NCI-H146 treated with DMSO at 0.1 percent for 48 hours (cell line): ENCODE measurements at regions not wholly inside any gene's neighbourhood (a gene's known extent, or its start where the extent isn't known, plus 50 kb on each side); places are given as distances from the start of the nearest gene placed in this dataset.
"Not testable (repeated sequence)": the region's sequence is repeated elsewhere in the genome, so short reads cannot be mapped to it uniquely, and the experiment has no call there.

ENCODE experiments used
- DNase-seq: peaks from one replicate; lab custom pipeline; 2025; ENCODE audit not compliant: unreplicated experiment; lab: John Stamatoyannopoulos, UW

- not testable (repeated sequence) for DNase-seq
Measured at GRCh38 chr16:86738322-86738721, 160.0 kb downstream of the FOXL1 start.

GRCh38 chr16:86739178-86739577 is 160.8 kb downstream of the FOXL1 start:
- DNase-seq, result no peak

- no peak for DNase-seq
Measured at GRCh38 chr16:86739808-86740207, 161.5 kb downstream of the FOXL1 start.

DNA sequence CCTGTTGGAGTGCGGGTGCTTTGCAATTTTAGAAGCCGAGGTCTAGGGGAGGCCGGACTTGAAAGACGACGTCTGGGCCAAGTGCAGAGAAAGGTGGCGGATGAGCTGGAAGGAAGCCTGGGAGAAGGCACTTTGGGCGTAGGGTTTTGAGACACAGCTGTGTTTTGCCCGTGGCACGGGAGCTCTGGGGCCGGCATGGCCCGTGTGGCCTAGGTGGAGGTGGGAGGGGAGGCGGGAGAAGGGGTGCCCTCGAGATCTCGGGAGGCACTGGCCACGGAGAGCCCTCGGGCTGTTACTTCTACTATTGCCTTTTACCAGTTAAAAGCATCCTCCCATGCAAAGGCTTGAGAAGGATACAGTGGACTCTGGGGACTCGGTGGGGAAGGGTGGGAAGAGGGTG is 161.9 kb downstream of the FOXL1 start:
- DNase-seq, result no peak

- no peak for DNase-seq
Measured at GRCh38 chr16:86740906-86741799, 162.8 kb downstream of the FOXL1 start.

- DNase-seq, result no peak
Measured at GRCh38 chr16:86747761-86748160, 169.4 kb downstream of the FOXL1 start.

DNA sequence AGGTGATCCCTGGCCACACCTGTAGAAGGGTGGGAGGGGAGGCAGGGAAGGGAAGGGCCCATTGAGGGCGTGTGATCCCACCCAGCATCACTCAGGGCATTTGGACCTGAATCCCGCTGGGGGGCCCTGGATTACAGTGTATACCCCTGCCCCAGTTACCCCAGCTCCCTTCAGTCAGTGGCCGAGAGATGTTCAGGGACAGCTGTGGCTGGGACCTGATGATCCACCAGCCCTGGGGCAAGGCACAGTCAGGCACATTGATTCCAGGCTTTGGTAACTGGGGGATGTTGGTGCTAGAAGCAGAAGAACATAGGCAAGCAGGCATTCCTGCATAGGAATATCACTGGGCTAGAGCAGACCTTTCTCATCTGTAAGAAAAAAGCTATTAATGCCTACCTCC is 170.3 kb downstream of the FOXL1 start:
- DNase-seq, result no peak

- DNase-seq, result no peak
Measured at GRCh38 chr16:86751076-86752030, 173.0 kb downstream of the FOXL1 start.

GRCh38 chr16:86752582-86753175 is 174.3 kb downstream of the FOXL1 start:
- no peak for DNase-seq

GRCh38 chr16:86753399-86753798 is 175.1 kb downstream of the FOXL1 start:
- DNase-seq, result no peak

- no peak for DNase-seq
Measured at GRCh38 chr16:86755571-86756006, 177.2 kb downstream of the FOXL1 start.

DNA sequence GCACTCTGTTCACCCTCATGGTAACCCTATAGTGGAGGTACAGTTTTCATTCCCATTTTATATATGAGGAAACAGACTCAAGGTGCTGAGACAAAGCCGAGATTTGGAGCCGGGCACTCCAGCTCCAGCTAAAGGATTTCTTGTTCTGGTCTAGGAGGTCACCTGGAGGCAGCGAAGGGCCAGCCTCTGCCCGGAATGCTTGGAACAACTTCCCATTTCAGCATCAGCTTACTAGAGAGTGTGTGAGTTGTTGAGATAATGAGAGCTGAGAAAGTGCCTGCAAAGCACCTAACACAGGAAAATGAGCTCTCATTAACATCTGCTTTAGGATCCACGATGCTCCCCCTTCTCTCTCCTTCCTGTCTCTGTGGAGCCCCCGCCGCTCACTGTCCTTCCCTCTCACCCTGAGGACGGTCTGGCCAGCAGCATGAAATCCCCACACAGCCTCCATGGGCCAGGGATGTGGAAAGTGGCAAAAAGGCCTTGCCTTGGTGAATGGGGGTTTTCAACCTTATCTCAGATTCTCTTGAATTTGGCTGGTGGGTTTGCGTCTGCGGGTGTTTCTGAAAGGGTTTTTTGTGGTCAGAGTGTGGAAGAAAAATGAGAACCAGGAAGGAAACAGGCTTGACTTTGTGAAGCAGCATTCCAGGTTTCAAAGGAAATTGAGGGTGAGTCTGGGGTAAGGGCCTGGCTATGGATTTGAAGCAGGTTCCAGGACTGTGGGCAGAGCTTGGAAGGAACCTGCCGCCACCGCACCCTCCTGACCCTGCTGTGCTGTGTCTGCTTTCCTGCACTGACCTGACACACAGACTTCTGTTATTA is 178.7 kb downstream of the FOXL1 start:
- DNase-seq, result no peak

DNA sequence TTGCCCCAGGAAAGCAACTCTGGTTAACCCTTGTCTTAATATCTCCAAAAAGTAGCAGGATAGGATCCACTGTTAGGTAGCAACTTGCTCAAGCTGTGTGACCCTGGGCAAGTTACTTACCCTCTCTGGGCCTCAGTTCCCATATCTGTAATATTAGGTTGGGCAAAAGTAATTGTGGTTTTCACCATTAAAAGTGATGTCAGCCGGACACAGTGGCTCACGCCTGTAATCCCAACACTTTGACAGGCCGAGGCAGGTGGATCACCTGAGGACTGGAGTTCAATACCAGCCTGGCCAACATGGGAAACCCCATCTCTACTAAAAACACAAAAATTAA is 179.3 kb downstream of the FOXL1 start:
- no peak for DNase-seq

DNA sequence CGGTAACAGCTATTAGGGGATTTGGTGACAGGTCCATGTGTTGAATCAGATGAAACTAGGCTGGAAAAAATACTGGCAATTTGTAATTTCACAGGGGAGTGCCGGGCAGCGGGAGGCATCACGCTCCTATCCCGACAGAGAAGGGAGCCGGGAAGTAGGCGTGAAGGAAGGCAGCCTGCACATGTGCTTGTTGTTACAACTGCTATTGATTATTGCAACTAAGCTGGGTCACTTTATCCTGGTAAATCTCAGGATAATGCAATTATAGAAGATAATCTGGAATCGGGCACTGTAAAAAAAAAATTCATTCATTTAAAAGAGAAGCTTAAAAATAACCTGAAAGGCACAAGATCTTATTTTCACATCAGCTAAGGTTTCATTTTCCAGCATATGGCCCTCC is 180.6 kb downstream of the FOXL1 start:
- DNase-seq, result no peak

DNA sequence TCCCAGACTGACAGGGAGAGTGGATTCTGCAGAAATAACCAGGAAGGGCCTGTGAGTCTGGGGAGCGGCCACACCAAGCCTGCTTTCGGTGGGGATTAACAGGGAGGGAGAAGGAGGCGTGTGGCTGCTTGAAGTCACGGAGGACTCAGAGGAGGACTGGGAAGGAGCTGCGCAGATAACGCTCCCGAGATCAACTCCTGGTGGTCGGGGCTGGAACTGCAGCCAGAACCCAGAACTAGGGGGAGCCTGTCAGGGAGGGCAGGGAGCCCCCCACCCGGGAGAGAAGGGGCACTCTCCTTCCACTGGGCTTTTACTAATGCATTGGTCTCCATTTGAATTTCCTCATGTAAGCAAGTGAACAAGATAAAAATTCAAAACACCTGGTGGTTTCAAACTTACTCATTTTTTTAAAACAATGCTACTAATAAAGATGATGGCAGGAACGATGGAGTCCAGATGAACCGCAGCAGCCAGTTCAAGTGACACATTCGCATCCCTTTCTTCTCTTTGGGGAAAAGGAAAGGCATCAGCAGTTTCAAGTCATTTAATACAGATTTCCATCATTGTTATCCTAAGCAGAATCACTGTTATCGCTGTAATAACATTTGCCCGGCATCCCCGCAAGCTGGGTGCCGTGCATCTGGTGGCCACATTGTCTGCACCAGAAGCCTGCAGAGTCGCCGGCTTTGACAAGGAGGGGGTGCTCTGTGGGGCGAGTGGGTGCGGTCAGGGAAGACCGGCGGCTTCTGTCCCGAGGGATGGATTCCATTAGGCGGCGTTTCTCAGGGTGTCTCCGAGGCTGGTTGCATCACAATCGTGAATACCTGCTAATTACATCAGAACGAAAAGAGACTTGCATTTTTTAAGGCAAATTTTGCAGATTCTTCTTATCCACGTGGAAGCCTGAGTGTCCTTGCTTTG is 183.0 kb downstream of the FOXL1 start:
- no peak for DNase-seq

GRCh38 chr16:86762095-86762494 is 183.7 kb downstream of the FOXL1 start:
- no peak for DNase-seq

DNA sequence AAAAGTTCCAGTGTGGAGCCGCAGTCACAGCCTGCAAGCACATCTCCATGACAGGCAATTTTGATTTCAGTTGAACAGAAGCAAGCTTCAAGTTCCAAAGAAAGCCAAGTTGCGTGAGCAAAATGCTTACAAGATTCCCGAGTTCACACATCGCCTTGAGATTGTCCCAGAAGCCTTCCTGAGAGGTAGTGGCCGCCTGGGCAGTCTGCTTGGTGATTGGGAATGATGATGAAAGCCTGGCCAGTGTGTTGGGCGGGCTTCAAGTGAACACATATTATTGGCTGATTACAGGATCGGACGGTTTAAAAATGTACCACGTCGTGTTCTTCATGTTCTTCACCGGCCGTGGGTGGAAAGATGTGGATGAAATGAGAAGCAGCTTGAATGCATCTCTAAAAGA is 185.5 kb downstream of the FOXL1 start:
- DNase-seq, result no peak

- no peak for DNase-seq
Measured at GRCh38 chr16:86764551-86764950, 186.2 kb downstream of the FOXL1 start.

DNA sequence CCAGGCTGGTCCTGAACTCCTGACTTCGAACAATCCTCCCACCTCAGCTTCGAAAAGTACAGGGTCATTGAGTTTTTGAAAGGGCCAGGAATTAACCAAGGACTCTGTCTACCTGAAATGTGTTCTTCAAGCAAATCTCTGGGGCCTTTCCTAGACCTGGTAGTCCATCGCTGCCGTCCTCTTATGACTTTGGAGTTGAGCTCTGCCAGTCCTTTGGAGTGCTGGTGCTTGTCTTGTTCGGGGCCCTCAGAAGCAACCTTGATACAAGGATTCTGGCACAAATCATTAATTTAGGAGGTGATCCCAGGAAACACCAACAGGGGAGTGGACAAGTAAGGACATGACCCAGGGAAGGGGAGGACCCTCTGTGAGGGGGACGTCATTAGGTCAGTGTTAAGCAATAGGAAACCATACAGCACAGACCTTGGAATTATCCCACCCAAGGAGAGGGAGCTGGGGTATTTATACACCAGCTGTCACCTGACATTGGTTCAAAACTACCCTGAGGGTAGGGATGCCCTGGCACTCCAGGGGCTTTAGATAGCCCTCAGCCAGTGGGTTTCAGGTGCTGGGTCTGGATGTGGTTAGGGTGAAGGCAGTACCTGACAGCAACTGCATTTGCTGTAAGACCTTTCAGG is 187.2 kb downstream of the FOXL1 start:
- no peak for DNase-seq
